ENCODE measurements at regions not wholly inside any gene's neighbourhood (a gene's known extent, or its start where the extent isn't known, plus 50 kb on each side); places are given as distances from the start of the nearest gene placed in this dataset.

DNA sequence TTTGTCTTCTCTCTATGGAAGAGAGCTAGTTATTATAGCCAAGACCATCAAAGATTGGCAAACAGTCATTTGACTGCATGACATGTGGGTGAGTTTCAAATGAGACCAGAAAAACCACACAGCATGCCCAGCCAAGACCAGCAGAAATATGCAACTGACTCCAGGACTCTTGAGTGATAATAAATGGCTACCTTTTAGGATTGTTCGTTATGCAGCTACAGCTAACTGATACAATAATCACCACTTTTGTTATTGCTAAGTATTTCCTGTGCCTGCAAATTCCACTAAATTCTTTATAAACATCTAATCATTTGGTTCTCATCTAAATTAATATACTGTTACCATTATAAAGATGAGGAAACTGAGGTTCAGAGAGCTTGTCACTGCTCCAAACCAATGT is 528.4 kb upstream of the TBX3 start:
- Histone ChIP-seq H3K4me2 (ENCODE audit: low read depth, low read length, poor library complexity, severe bottlenecking) (no peak overlapping the region), H3K9ac (ENCODE audit: low read length) (no peak overlapping the region), H3K9me2 (replicated peaks; ENCODE audit: insufficient read depth, low read length) (no peaks in the 10 kb centered on the region), H3K27me3 (ENCODE audit: low read length) (no peaks in the 10 kb centered on the region), H3K4me1 (ENCODE audit: low read length) (no peaks in the 10 kb centered on the region), H3K36me3 (ENCODE audit: insufficient read depth, low read length) (no peaks in the 10 kb centered on the region), H3K4me3 (ENCODE audit: low read length) (no peak overlapping the region), H2AFZ (ENCODE audit: low read length) (no peak overlapping the region), H3K27ac (ENCODE audit: low read length) (no peak overlapping the region), H3K79me2 (ENCODE audit: low read length) (no peaks in the 10 kb centered on the region), H4K20me1 (ENCODE audit: insufficient read depth, low read depth, low read length) (no peaks in the 10 kb centered on the region), H3K9me3 (ENCODE audit: low read length) (no peaks in the 10 kb centered on the region)
- no peak for DNase-seq

DNA sequence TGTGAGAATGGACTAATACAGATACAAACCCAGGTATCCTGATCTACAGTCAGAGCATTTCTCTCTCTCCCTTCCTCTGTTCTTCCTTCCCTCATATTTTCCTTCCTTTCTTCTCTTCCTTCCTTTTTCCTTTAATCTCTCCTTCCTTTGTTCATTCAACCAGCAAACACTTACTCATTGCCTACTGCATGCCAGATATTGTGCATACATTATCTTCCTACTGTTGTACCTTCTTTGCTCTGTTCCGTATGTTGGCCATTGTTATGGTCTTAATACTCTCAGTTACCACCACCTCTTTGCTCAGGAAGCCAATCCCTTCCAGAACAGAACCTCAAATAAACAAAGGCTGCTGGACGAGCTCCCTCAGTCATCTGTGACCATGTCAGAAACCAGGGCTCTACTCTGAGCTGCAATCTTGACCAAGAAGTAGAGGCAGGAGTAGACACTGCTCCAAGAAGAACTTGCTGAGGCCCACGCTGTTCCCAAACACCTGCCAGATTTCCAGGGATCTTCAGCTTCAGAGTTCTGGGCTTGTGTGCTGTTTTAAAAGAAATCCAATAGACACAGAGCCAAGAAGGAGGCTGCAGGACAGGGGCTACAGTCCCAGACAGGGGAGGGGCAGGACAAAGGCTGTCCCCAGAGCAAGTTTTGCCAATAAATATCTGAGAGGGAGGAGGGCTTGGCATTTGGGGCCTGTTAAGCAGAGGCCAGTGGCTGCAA is 526.7 kb upstream of the TBX3 start:
- DNase-seq: no peak
- Histone ChIP-seq H3K79me2 (ENCODE audit: low read length) (no peaks in the 10 kb centered on the region), H3K9ac (ENCODE audit: low read length) (no peak overlapping the region), H3K36me3 (ENCODE audit: insufficient read depth, low read length) (no peaks in the 10 kb centered on the region), H3K4me2 (ENCODE audit: low read depth, low read length, poor library complexity, severe bottlenecking) (no peak overlapping the region), H3K27me3 (ENCODE audit: low read length) (no peaks in the 10 kb centered on the region), H3K4me1 (ENCODE audit: low read length) (no peaks in the 10 kb centered on the region), H3K9me3 (ENCODE audit: low read length) (no peaks in the 10 kb centered on the region), H2AFZ (ENCODE audit: low read length) (no peak overlapping the region), H3K27ac (ENCODE audit: low read length) (no peak overlapping the region), H4K20me1 (ENCODE audit: insufficient read depth, low read depth, low read length) (no peaks in the 10 kb centered on the region), H3K9me2 (replicated peaks; ENCODE audit: insufficient read depth, low read length) (no peaks in the 10 kb centered on the region), H3K4me3 (ENCODE audit: low read length) (no peak overlapping the region)

DNA sequence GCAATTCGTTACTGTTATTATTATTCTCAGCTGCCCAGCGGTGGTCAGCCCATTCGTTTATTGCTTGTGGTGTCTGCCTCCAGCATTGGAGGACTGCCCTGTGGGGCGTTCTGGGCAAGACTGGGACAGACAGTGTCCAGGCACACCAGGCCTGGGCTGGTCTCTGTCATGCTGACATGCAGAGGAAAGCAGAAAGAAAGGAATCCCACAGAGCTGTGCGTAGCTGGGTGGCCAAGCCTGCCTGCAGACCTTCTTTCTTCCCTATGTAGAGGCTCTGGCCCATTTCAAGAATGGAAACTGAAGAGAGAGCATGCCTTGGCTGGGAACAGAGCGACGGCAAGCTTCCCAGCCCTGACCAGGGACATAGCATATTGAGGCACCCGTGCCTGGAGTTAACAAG is 525.3 kb upstream of the TBX3 start:
- Histone ChIP-seq H3K9ac (ENCODE audit: low read length) (no peak overlapping the region), H3K36me3 (ENCODE audit: insufficient read depth, low read length) (no peaks in the 10 kb centered on the region), H4K20me1 (ENCODE audit: insufficient read depth, low read depth, low read length) (no peaks in the 10 kb centered on the region), H3K9me2 (replicated peaks; ENCODE audit: insufficient read depth, low read length) (no peaks in the 10 kb centered on the region), H3K27ac (ENCODE audit: low read length) (no peak overlapping the region), H3K4me3 (ENCODE audit: low read length) (no peak overlapping the region), H3K4me1 (ENCODE audit: low read length) (no peaks in the 10 kb centered on the region), H2AFZ (ENCODE audit: low read length) (no peak overlapping the region), H3K4me2 (ENCODE audit: low read depth, low read length, poor library complexity, severe bottlenecking) (no peak overlapping the region), H3K79me2 (ENCODE audit: low read length) (no peaks in the 10 kb centered on the region), H3K9me3 (ENCODE audit: low read length) (no peaks in the 10 kb centered on the region), H3K27me3 (ENCODE audit: low read length) (no peaks in the 10 kb centered on the region)
- no peak for DNase-seq

- H3K9me2 ChIP-seq (replicated peaks; ENCODE audit: insufficient read depth, low read length): no peaks in the 10 kb centered on the region
- H3K27me3 ChIP-seq (ENCODE audit: low read length): no peaks in the 10 kb centered on the region
These were observed 524.1 kb upstream of the TBX3 start for GRCh38 chr12:115208098-115208497.

GRCh38 chr12:115207216-115207915 is 523.4 kb upstream of the TBX3 start:
- DNase-seq: no peak
- H3K27me3 ChIP-seq (ENCODE audit: low read length): no peaks in the 10 kb centered on the region
- H3K9me3 ChIP-seq (ENCODE audit: low read length): no peaks in the 10 kb centered on the region
- H3K4me2 ChIP-seq (ENCODE audit: low read depth, low read length, poor library complexity, severe bottlenecking): no peak overlapping the region
- no peak overlapping the region for H3K4me3 ChIP-seq (ENCODE audit: low read length)
- H3K9me2 ChIP-seq (replicated peaks; ENCODE audit: insufficient read depth, low read length): no peaks in the 10 kb centered on the region
- no peaks in the 10 kb centered on the region for H3K79me2 ChIP-seq (ENCODE audit: low read length)
- H4K20me1 ChIP-seq (ENCODE audit: insufficient read depth, low read depth, low read length): no peaks in the 10 kb centered on the region
- H2AFZ ChIP-seq (ENCODE audit: low read length): no peak overlapping the region
- H3K9ac ChIP-seq (ENCODE audit: low read length): no peak overlapping the region
- H3K27ac ChIP-seq (ENCODE audit: low read length): no peak overlapping the region
- no peaks in the 10 kb centered on the region for H3K36me3 ChIP-seq (ENCODE audit: insufficient read depth, low read length)
- no peaks in the 10 kb centered on the region for H3K4me1 ChIP-seq (ENCODE audit: low read length)

More at GRCh38 chr12:115208098-115208497, 524.1 kb upstream of the TBX3 start:
- no peak for DNase-seq
- H3K4me3 ChIP-seq (ENCODE audit: low read length): no peak overlapping the region
- no peak overlapping the region for H3K4me2 ChIP-seq (ENCODE audit: low read depth, low read length, poor library complexity, severe bottlenecking)
- no peaks in the 10 kb centered on the region for H3K36me3 ChIP-seq (ENCODE audit: insufficient read depth, low read length)
- no peaks in the 10 kb centered on the region for H3K79me2 ChIP-seq (ENCODE audit: low read length)
- H3K9me3 ChIP-seq (ENCODE audit: low read length): no peaks in the 10 kb centered on the region
- H3K4me1 ChIP-seq (ENCODE audit: low read length): no peaks in the 10 kb centered on the region
- H2AFZ ChIP-seq (ENCODE audit: low read length): no peak overlapping the region
- H4K20me1 ChIP-seq (ENCODE audit: insufficient read depth, low read depth, low read length): no peaks in the 10 kb centered on the region
- H3K27ac ChIP-seq (ENCODE audit: low read length): no peak overlapping the region
- no peak overlapping the region for H3K9ac ChIP-seq (ENCODE audit: low read length)

GRCh38 chr12:115206801-115207200 is 522.8 kb upstream of the TBX3 start:
- DNase-seq: no peak
- no peak overlapping the region for H3K4me2 ChIP-seq (ENCODE audit: low read depth, low read length, poor library complexity, severe bottlenecking)

DNA sequence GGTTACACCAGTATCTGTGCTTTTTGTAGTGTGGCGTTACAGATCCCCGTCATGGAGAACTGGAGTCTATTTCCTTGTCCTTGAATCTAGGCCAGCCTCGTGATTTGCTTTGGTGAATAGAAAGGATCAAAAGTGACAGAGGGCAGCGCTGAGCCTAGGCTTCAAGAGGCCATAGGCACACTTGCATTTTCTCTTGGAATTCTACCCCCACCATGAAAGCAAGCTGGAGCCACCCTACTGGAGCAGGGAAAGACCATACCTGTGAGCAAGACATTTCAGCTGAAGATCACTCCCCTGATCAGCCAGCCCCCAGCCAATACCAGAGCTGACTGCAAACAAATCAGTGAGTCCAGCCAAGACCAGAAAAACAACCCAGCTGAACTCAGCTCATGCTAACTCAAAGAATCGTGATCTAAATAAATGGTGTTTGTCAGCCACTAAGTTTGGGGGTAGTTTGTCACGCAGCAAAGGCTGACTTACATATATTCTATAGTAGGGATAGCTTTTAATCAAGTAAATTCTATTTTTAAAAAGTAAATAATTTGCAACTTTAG is 521.9 kb upstream of the TBX3 start:
- H2AFZ ChIP-seq (ENCODE audit: low read length): no peak overlapping the region
- no peaks in the 10 kb centered on the region for H3K79me2 ChIP-seq (ENCODE audit: low read length)

More at GRCh38 chr12:115206801-115207200, 522.8 kb upstream of the TBX3 start:
- no peaks in the 10 kb centered on the region for H3K79me2 ChIP-seq (ENCODE audit: low read length)
- H3K27me3 ChIP-seq (ENCODE audit: low read length): no peaks in the 10 kb centered on the region
- no peak overlapping the region for H3K27ac ChIP-seq (ENCODE audit: low read length)
- no peaks in the 10 kb centered on the region for H3K9me2 ChIP-seq (replicated peaks; ENCODE audit: insufficient read depth, low read length)
- H2AFZ ChIP-seq (ENCODE audit: low read length): no peak overlapping the region
- H3K4me3 ChIP-seq (ENCODE audit: low read length): no peak overlapping the region
- H3K9ac ChIP-seq (ENCODE audit: low read length): no peak overlapping the region
- no peaks in the 10 kb centered on the region for H4K20me1 ChIP-seq (ENCODE audit: insufficient read depth, low read depth, low read length)
- H3K9me3 ChIP-seq (ENCODE audit: low read length): no peaks in the 10 kb centered on the region
- H3K4me1 ChIP-seq (ENCODE audit: low read length): no peaks in the 10 kb centered on the region
- no peaks in the 10 kb centered on the region for H3K36me3 ChIP-seq (ENCODE audit: insufficient read depth, low read length)

GRCh38 chr12:115204957-115205754 is 521.2 kb upstream of the TBX3 start:
- Histone ChIP-seq H3K9me3 (ENCODE audit: low read length) (no peaks in the 10 kb centered on the region), H4K20me1 (ENCODE audit: insufficient read depth, low read depth, low read length) (no peaks in the 10 kb centered on the region), H3K27ac (ENCODE audit: low read length) (no peak overlapping the region), H3K9ac (ENCODE audit: low read length) (no peak overlapping the region), H3K4me3 (ENCODE audit: low read length) (no peak overlapping the region), H2AFZ (ENCODE audit: low read length) (no peak overlapping the region), H3K27me3 (ENCODE audit: low read length) (no peaks in the 10 kb centered on the region), H3K9me2 (replicated peaks; ENCODE audit: insufficient read depth, low read length) (no peaks in the 10 kb centered on the region), H3K36me3 (ENCODE audit: insufficient read depth, low read length) (no peaks in the 10 kb centered on the region), H3K4me1 (ENCODE audit: low read length) (no peaks in the 10 kb centered on the region), H3K79me2 (ENCODE audit: low read length) (no peaks in the 10 kb centered on the region), H3K4me2 (ENCODE audit: low read depth, low read length, poor library complexity, severe bottlenecking) (no peak overlapping the region)
- no peak for DNase-seq

More for the DNA sequence above, 521.9 kb upstream of the TBX3 start:
- Histone ChIP-seq H3K27me3 (ENCODE audit: low read length) (no peaks in the 10 kb centered on the region), H3K4me3 (ENCODE audit: low read length) (no peak overlapping the region), H3K9ac (ENCODE audit: low read length) (no peak overlapping the region), H4K20me1 (ENCODE audit: insufficient read depth, low read depth, low read length) (no peaks in the 10 kb centered on the region), H3K36me3 (ENCODE audit: insufficient read depth, low read length) (no peaks in the 10 kb centered on the region), H3K4me1 (ENCODE audit: low read length) (no peaks in the 10 kb centered on the region), H3K27ac (ENCODE audit: low read length) (no peak overlapping the region), H3K9me3 (ENCODE audit: low read length) (no peaks in the 10 kb centered on the region), H3K4me2 (ENCODE audit: low read depth, low read length, poor library complexity, severe bottlenecking) (no peak overlapping the region), H3K9me2 (replicated peaks; ENCODE audit: insufficient read depth, low read length) (no peaks in the 10 kb centered on the region)
- no peak for DNase-seq

All from Karpas-422 (cell line).